Heart left ventricle (tissue), 13 donors: ENCODE measurements at regions not wholly inside any gene's neighbourhood (a gene's known extent, or its start where the extent isn't known, plus 50 kb on each side); places are given as distances from the start of the nearest gene placed in this dataset.

Source experiments
- POLR2A ChIP-seq, 2 donors: fragments of 450-650 bp; IDR thresholded peaks; one replicate each; pipeline ENCODE4 v1.6.1; 2017; ENCODE audit warnings: antibody characterized with exemption in 2 of 2, mild to moderate bottlenecking in 2 of 2, moderate library complexity in 2 of 2
- TF ChIP-seq, protein P1 (sequence below), 12 donors: fragments of 200-600 bp; sonication (generic) in 4 of 12; IDR thresholded peaks; one replicate each; pipeline versions ENCODE4 v1.5.0 to v1.8.0; 2018 to 2022; ENCODE audit warnings: antibody characterized with exemption in 12 of 12, mild to moderate bottlenecking in 5 of 12
- donor health status: ischemic (EF 13 %, LVEDD 7.1; RV severe dilation, severe dysfunction).
- donor health status: DM: no; HTN: yes; CAD: no.
- donor health status: DM: no; HTN: no; CAD: no.
- donor health status: ischemic (EF 25% LVEDD 6.9; RV normal size, moderate dysfunction).
- donor health status: ischemic (EF 25% LVEDD 5.7; RV mildly dilated, moderate dysfunction).
- donor health status: ischemic (EF 35%, LVEDD 5.7; RV mildly dilated, moderate dysfunction).
- donor health status: nonischemic (EF 11% LVEDD 7.7; RV severe dilation, severe dysfunction).
- donor health status: DM: yes; HTN: yes; CAD: no.
- donor health status: PGD.
- donor health status: ischemic (EF 29% LVEDD 5.4; RV normal size, mild dysfunction).
- donor health status: nonischemic (EF 23%, LVEDD 6.1; RV moderate dilation, normal function).

DNA sequence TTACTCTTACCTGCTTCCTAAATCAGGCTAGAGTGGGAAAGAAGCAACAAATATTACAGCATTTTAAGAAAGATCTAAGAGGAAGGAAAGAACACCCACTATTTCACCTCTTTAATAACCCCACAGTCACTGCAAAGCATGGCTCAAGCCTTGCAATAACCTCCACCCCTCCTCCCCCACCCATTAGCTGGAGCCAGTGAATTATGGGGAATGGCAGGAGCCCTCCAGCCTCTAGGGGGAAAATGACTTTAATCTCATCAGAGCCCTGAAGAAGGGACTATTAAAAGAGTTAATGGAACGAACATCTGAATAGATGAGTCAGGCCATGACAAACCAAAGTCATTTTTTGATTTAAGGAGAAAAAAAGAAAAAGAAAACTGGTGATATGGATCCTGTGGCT, 630.7 kb upstream of the PLXNA2 start:
- no peak for TF ChIP-seq POLR2A (IDR thresholded peaks at IDR 0.05)
- TF ChIP-seq, protein P1, sequence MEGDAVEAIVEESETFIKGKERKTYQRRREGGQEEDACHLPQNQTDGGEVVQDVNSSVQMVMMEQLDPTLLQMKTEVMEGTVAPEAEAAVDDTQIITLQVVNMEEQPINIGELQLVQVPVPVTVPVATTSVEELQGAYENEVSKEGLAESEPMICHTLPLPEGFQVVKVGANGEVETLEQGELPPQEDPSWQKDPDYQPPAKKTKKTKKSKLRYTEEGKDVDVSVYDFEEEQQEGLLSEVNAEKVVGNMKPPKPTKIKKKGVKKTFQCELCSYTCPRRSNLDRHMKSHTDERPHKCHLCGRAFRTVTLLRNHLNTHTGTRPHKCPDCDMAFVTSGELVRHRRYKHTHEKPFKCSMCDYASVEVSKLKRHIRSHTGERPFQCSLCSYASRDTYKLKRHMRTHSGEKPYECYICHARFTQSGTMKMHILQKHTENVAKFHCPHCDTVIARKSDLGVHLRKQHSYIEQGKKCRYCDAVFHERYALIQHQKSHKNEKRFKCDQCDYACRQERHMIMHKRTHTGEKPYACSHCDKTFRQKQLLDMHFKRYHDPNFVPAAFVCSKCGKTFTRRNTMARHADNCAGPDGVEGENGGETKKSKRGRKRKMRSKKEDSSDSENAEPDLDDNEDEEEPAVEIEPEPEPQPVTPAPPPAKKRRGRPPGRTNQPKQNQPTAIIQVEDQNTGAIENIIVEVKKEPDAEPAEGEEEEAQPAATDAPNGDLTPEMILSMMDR (IDR thresholded peaks at IDR 0.05): no peak
